HEK293 (cell line): ENCODE measurements at regions not wholly inside any gene's neighbourhood (a gene's known extent, or its start where the extent isn't known, plus 50 kb on each side); places are given as distances from the start of the nearest gene placed in this dataset.

Experiments
- CTCF ChIA-PET: fragments of 350-600 bp; formaldehyde crosslinking; extraction: SDS; loops from one replicate; lab custom pipeline; 2021; ENCODE audit warnings: antibody characterized with exemption; lab: Yijun Ruan, JAX
- POLR2A ChIA-PET: fragments of 300-600 bp; formaldehyde crosslinking; extraction: SDS; loops from one replicate; lab custom pipeline; 2020; ENCODE audit warnings: antibody characterized with exemption, inconsistent platforms; lab: Yijun Ruan, JAX
- H3K27ac ChIP-seq: fragments of 200-500 bp; sonication (Bioruptor generic); 2 replicates; pipeline ENCODE4 v1.5.1; 2014; ENCODE audit warnings: low read depth, low read length, control low read depth, inconsistent platforms; ENCODE audit errors: extremely low read depth
- H3K36me3 ChIP-seq, 2 experiments: fragments of 200-500 bp in 1 of 2; sonication (Bioruptor generic) in 1 of 2; 1 replicate in 1 of 2; 2 replicates in 1 of 2; pipeline ENCODE4 v1.5.1; 2014 to 2017; ENCODE audit warnings: inconsistent platforms in 2 of 2, low read length in 2 of 2; ENCODE audit not compliant: control insufficient read depth in 2 of 2, insufficient read depth in 1 of 2
- H3K4me1 ChIP-seq: fragments of 200-500 bp; sonication (Bioruptor generic); 2 replicates; pipeline ENCODE4 v1.5.1; 2014; ENCODE audit warnings: mild to moderate bottlenecking, low read length, inconsistent platforms; ENCODE audit not compliant: control insufficient read depth, insufficient read depth
- H3K4me3 ChIP-seq: 2 replicates; pipeline ENCODE4 v1.5.1; 2011; ENCODE audit warnings: low read depth, mild to moderate bottlenecking, control low read depth, low read length, moderate library complexity
- H3K9me3 ChIP-seq: fragments of 200-500 bp; sonication (Bioruptor generic); 2 replicates; pipeline ENCODE4 v1.5.1; 2014; ENCODE audit warnings: low read depth, low read length, inconsistent platforms; ENCODE audit not compliant: control insufficient read depth, insufficient read depth
- BCL11A ChIP-seq: fragments of 450-650 bp; formaldehyde crosslinking; IDR thresholded peaks from 2 replicates; pipeline ENCODE4 v1.5.1; 2016; ENCODE audit warnings: low read depth, missing biosample characterization, missing genetic modification characterization
- EGR2 ChIP-seq: fragments of 450-650 bp; formaldehyde crosslinking; IDR thresholded peaks from 2 replicates; pipeline ENCODE4 v1.5.1; 2016; ENCODE audit warnings: low read depth, missing biosample characterization, missing genetic modification characterization
- GFI1B ChIP-seq: fragments of 450-650 bp; formaldehyde crosslinking; IDR thresholded peaks from 2 replicates; pipeline ENCODE4 v1.5.1; 2016; ENCODE audit warnings: missing biosample characterization, missing genetic modification characterization
- GLIS1 ChIP-seq: fragments of 450-650 bp; formaldehyde crosslinking; IDR thresholded peaks from 2 replicates; pipeline ENCODE4 v1.5.1; 2016; ENCODE audit warnings: missing biosample characterization, missing genetic modification characterization
- KLF10 ChIP-seq: fragments of 450-650 bp; IDR thresholded peaks from 2 replicates; pipeline ENCODE4 v1.5.1; 2018; ENCODE audit warnings: missing biosample characterization, mild to moderate bottlenecking, missing genetic modification characterization
- KLF7 ChIP-seq: fragments of 450-650 bp; formaldehyde crosslinking; IDR thresholded peaks from 2 replicates; pipeline ENCODE4 v1.5.1; 2016; ENCODE audit warnings: missing biosample characterization, missing genetic modification characterization, borderline replicate concordance
- KLF8 ChIP-seq: fragments of 450-650 bp; formaldehyde crosslinking; IDR thresholded peaks from 2 replicates; pipeline ENCODE4 v1.5.1; 2016; ENCODE audit warnings: missing biosample characterization, missing genetic modification characterization
- MYNN ChIP-seq: fragments of 450-650 bp; formaldehyde crosslinking; IDR thresholded peaks from 2 replicates; pipeline ENCODE4 v1.5.1; 2016; ENCODE audit warnings: missing biosample characterization, missing genetic modification characterization, borderline replicate concordance
- SP3 ChIP-seq: fragments of 450-650 bp; formaldehyde crosslinking; IDR thresholded peaks from 2 replicates; pipeline ENCODE4 v1.5.1; 2016; ENCODE audit warnings: missing biosample characterization, missing genetic modification characterization
- YY1 ChIP-seq: fragments of 450-650 bp; formaldehyde crosslinking; IDR thresholded peaks from 2 replicates; pipeline ENCODE4 v1.5.1; 2018; ENCODE audit warnings: missing biosample characterization, missing genetic modification characterization
- YY2 ChIP-seq: fragments of 450-650 bp; formaldehyde crosslinking; IDR thresholded peaks from 2 replicates; pipeline ENCODE4 v1.5.1; 2016; ENCODE audit warnings: missing biosample characterization, missing genetic modification characterization
- ZBTB20 ChIP-seq: fragments of 450-650 bp; formaldehyde crosslinking; IDR thresholded peaks from 2 replicates; pipeline ENCODE4 v1.5.1; 2016; ENCODE audit warnings: missing biosample characterization, missing genetic modification characterization
- ZBTB21 ChIP-seq: fragments of 450-650 bp; formaldehyde crosslinking; IDR thresholded peaks from 2 replicates; pipeline ENCODE4 v1.5.1; 2017; ENCODE audit warnings: missing biosample characterization, missing genetic modification characterization
- ZIC2 ChIP-seq: fragments of 450-650 bp; formaldehyde crosslinking; IDR thresholded peaks from 2 replicates; pipeline ENCODE4 v1.5.1; 2016; ENCODE audit warnings: missing biosample characterization, missing genetic modification characterization
- ZNF335 ChIP-seq: fragments of 450-650 bp; formaldehyde crosslinking; conservative IDR thresholded peaks from 2 replicates; pipeline ENCODE4 v1.5.1; 2016; ENCODE audit warnings: missing biosample characterization, missing genetic modification characterization
- ZNF398 ChIP-seq: fragments of 450-650 bp; formaldehyde crosslinking; IDR thresholded peaks from 2 replicates; pipeline ENCODE4 v1.5.1; 2017; ENCODE audit warnings: missing biosample characterization, missing genetic modification characterization
- ZNF426 ChIP-seq: fragments of 450-650 bp; formaldehyde crosslinking; IDR thresholded peaks from 2 replicates; pipeline ENCODE4 v1.5.1; 2017; ENCODE audit warnings: missing biosample characterization, missing genetic modification characterization, mild to moderate bottlenecking, inconsistent platforms, moderate library complexity
- ZNF48 ChIP-seq: fragments of 450-650 bp; formaldehyde crosslinking; IDR thresholded peaks from 2 replicates; pipeline ENCODE4 v1.5.1; 2016; ENCODE audit warnings: missing biosample characterization, missing genetic modification characterization
- ZNF529 ChIP-seq: fragments of 450-650 bp; formaldehyde crosslinking; IDR thresholded peaks from 2 replicates; pipeline ENCODE4 v1.5.1; 2017; ENCODE audit warnings: missing genetic modification characterization, missing biosample characterization; ENCODE audit not compliant: insufficient replicate concordance
- ZNF555 ChIP-seq: fragments of 450-650 bp; formaldehyde crosslinking; conservative IDR thresholded peaks from 2 replicates; pipeline ENCODE4 v1.5.1; 2017; ENCODE audit warnings: missing biosample characterization, mild to moderate bottlenecking, missing genetic modification characterization, inconsistent platforms
- ZNF585B ChIP-seq: fragments of 450-650 bp; formaldehyde crosslinking; IDR thresholded peaks from 2 replicates; pipeline ENCODE4 v1.5.1; 2016; ENCODE audit warnings: missing biosample characterization, missing genetic modification characterization
- ZNF629 ChIP-seq: fragments of 450-650 bp; formaldehyde crosslinking; IDR thresholded peaks from 2 replicates; pipeline ENCODE4 v1.5.1; 2017; ENCODE audit warnings: missing biosample characterization, missing genetic modification characterization
- ZNF701 ChIP-seq: fragments of 450-650 bp; formaldehyde crosslinking; IDR thresholded peaks from 2 replicates; pipeline ENCODE4 v1.5.1; 2016; ENCODE audit warnings: missing biosample characterization, missing genetic modification characterization
- ZSCAN23 ChIP-seq: fragments of 450-650 bp; formaldehyde crosslinking; IDR thresholded peaks from 2 replicates; pipeline ENCODE4 v1.5.1; 2016; ENCODE audit warnings: missing biosample characterization, missing genetic modification characterization
- ZSCAN30 ChIP-seq: fragments of 450-650 bp; IDR thresholded peaks from 2 replicates; pipeline ENCODE4 v1.5.1; 2018; ENCODE audit warnings: missing biosample characterization, mild to moderate bottlenecking, missing genetic modification characterization, moderate library complexity
- TF ChIP-seq, protein P1 (sequence below): fragments of 450-650 bp; formaldehyde crosslinking; optimal IDR thresholded peaks from 2 replicates; pipeline ENCODE3; 2016; ENCODE audit warnings: missing biosample characterization, mild to moderate bottlenecking, missing genetic modification characterization
- TF ChIP-seq, protein P2 (sequence below): fragments of 450-650 bp; formaldehyde crosslinking; IDR thresholded peaks from 2 replicates; pipeline ENCODE4 v1.5.1; 2016; ENCODE audit warnings: missing biosample characterization, missing genetic modification characterization

GRCh38 chr13:23979361-23980159, 82.3 kb upstream of the C1QTNF9B start (continued):
- TF ChIP-seq ZNF398 (tag by site-specific recombination) (0 out of 2 replicates have a peak, but pooled peaks have one; percentile 16), ZNF529 (no peak), ZNF585B (tag by site-specific recombination) (no peak), BCL11A (tag by site-specific recombination) (0 out of 2 replicates have a peak, but pooled peaks have one; percentile 29), SP3 (tag by site-specific recombination) (peak; percentile 38), ZNF335 (tag by site-specific recombination) (peak; percentile 86), ZBTB20 (tag by site-specific recombination) (peak; percentile 82)
- TF ChIP-seq, protein P1, sequence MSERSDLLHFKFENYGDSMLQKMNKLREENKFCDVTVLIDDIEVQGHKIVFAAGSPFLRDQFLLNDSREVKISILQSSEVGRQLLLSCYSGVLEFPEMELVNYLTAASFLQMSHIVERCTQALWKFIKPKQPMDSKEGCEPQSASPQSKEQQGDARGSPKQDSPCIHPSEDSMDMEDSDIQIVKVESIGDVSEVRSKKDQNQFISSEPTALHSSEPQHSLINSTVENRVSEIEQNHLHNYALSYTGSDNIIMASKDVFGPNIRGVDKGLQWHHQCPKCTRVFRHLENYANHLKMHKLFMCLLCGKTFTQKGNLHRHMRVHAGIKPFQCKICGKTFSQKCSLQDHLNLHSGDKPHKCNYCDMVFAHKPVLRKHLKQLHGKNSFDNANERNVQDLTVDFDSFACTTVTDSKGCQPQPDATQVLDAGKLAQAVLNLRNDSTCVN (tag by site-specific recombination) = peak; percentile 49
- TF ChIP-seq, all 188 proteins: peak for 18

DNA sequence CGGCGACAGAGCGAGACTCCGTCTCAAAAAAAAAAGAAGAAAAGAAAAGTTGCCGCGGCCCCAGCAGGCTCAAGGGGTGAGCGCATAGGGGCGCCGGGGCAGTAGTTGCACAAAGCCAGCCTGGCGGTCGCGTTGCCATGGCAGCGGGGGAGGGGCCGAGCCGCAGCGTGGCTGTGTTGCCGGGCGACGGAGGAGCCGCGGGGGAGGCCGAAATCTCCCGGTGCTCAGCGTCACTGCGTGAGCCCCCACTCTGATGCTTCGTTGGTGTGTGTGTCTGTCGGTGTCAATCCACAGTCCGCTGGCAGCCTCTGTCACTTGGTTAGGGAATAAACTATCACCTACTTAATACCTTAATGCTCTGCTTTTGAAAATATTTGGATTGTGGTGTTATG, 82.9 kb upstream of the C1QTNF9B start:
- no peaks in the 10 kb centered on the region for H3K36me3 ChIP-seq
- no peaks in the 10 kb centered on the region for H3K4me1 ChIP-seq
- no peak overlapping the region for H3K27ac ChIP-seq
- POLR2A ChIA-PET = interaction anchor here (0.7 kb wide), 1 partner anchor 180 kb away, joined by 4 read pairs; the partner anchor contains the start of gene SPATA13
- CTCF ChIA-PET = interaction anchor here (0.6 kb wide), 1 partner anchor 58 kb away, joined by 3 read pairs; no protein-coding TSS in a partner anchor
- no peaks in the 10 kb centered on the region for H3K9me3 ChIP-seq
- peak overlapping the region; percentile 54 for H3K4me3 ChIP-seq
- TF ChIP-seq ZNF701 (tag by site-specific recombination) (no peak), ZNF555 (tag by site-specific recombination) (no peak), KLF10 (tag by site-specific recombination) (peak; percentile 29; the same call in 1 of the 2 replicates), KLF7 (tag by site-specific recombination) (no peak), ZNF48 (no peak), YY2 (tag by site-specific recombination) (no peak), ZSCAN30 (tag by site-specific recombination) (no peak), EGR2 (tag by site-specific recombination) (no peak), YY1 (tag by site-specific recombination) (no peak), ZNF398 (tag by site-specific recombination) (0 out of 2 replicates have a peak, but pooled peaks have one; percentile 2), ZBTB21 (tag by site-specific recombination) (0 out of 2 replicates have a peak, but pooled peaks have one; percentile 21), ZNF629 (tag by site-specific recombination) (peak; percentile 93), GFI1B (tag by site-specific recombination) (no peak), MYNN (tag by site-specific recombination) (peak; percentile 46; the same call in 1 of the 2 replicates), ZSCAN23 (no peak), KLF8 (tag by site-specific recombination) (no peak), GLIS1 (tag by site-specific recombination) (peak; percentile 84), ZNF426 (tag by site-specific recombination) (no peak), ZIC2 (peak; percentile 72)
- TF ChIP-seq, protein P1 (tag by site-specific recombination) = peak; percentile 6
- TF ChIP-seq, protein P2, sequence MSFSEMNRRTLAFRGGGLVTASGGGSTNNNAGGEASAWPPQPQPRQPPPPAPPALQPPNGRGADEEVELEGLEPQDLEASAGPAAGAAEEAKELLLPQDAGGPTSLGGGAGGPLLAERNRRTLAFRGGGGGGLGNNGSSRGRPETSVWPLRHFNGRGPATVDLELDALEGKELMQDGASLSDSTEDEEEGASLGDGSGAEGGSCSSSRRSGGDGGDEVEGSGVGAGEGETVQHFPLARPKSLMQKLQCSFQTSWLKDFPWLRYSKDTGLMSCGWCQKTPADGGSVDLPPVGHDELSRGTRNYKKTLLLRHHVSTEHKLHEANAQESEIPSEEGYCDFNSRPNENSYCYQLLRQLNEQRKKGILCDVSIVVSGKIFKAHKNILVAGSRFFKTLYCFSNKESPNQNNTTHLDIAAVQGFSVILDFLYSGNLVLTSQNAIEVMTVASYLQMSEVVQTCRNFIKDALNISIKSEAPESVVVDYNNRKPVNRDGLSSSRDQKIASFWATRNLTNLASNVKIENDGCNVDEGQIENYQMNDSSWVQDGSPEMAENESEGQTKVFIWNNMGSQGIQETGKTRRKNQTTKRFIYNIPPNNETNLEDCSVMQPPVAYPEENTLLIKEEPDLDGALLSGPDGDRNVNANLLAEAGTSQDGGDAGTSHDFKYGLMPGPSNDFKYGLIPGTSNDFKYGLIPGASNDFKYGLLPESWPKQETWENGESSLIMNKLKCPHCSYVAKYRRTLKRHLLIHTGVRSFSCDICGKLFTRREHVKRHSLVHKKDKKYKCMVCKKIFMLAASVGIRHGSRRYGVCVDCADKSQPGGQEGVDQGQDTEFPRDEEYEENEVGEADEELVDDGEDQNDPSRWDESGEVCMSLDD = peak; percentile 43; the same call in 1 of the 2 replicates
